NOMO-1 (cell line): ENCODE measurements at regions not wholly inside any gene's neighbourhood (a gene's known extent, or its start where the extent isn't known, plus 50 kb on each side); places are given as distances from the start of the nearest gene placed in this dataset.
"Not testable (repeated sequence)": the region's sequence is repeated elsewhere in the genome, so short reads cannot be mapped to it uniquely, and the experiment has no call there.

Experiments used
- DNase-seq, 2 experiments: peaks; one replicate each; lab custom pipeline; 2025; ENCODE audit not compliant: unreplicated experiment in 2 of 2; lab: John Stamatoyannopoulos, UW

- no peak for DNase-seq
Observed at GRCh38 chr4:58093352-58093751, 983.2 kb upstream of the IGFBP7 start.

GRCh38 chr4:58090539-58090938, 980.4 kb upstream of the IGFBP7 start:
- DNase-seq = no peak

GRCh38 chr4:58081356-58081755, 971.2 kb upstream of the IGFBP7 start:
- DNase-seq = no peak

GRCh38 chr4:58075724-58076123, 965.5 kb upstream of the IGFBP7 start:
- no peak for DNase-seq

- DNase-seq = no peak
Observed at GRCh38 chr4:58074382-58074781, 964.2 kb upstream of the IGFBP7 start.

- DNase-seq = no peak
Observed at GRCh38 chr4:58070726-58071125, 960.5 kb upstream of the IGFBP7 start.

- no peak for DNase-seq
Observed at GRCh38 chr4:58064653-58065052, 954.5 kb upstream of the IGFBP7 start.

GRCh38 chr4:58063404-58064160, 953.4 kb upstream of the IGFBP7 start:
- DNase-seq = no peak

- DNase-seq = no peak
Observed at GRCh38 chr4:58061967-58062366, 951.8 kb upstream of the IGFBP7 start.

GRCh38 chr4:58050439-58050838, 940.3 kb upstream of the IGFBP7 start:
- DNase-seq = no peak

GRCh38 chr4:58048491-58048890, 938.3 kb upstream of the IGFBP7 start:
- no peak for DNase-seq

- DNase-seq = no peak
Observed at GRCh38 chr4:58042176-58042575, 932.0 kb upstream of the IGFBP7 start.

- DNase-seq = no peak
Observed at GRCh38 chr4:57993944-57994343, 883.8 kb upstream of the IGFBP7 start.

GRCh38 chr4:57989430-57989829, 879.2 kb upstream of the IGFBP7 start:
- no peak for DNase-seq

- no peak for DNase-seq
Observed at GRCh38 chr4:57985161-57985560, 875.0 kb upstream of the IGFBP7 start.

GRCh38 chr4:57981123-57981522, 870.9 kb upstream of the IGFBP7 start:
- DNase-seq = no peak

- DNase-seq = no peak
Observed at GRCh38 chr4:57974821-57975220, 864.6 kb upstream of the IGFBP7 start.

- no peak for DNase-seq
Observed at GRCh38 chr4:57973819-57974218, 863.6 kb upstream of the IGFBP7 start.

GRCh38 chr4:57971261-57971660, 861.1 kb upstream of the IGFBP7 start:
- DNase-seq = no peak

GRCh38 chr4:57966987-57967760, 857.0 kb upstream of the IGFBP7 start:
- no peak for DNase-seq

- DNase-seq = not testable (repeated sequence)
Observed at GRCh38 chr4:57965431-57965830, 855.2 kb upstream of the IGFBP7 start.

GRCh38 chr4:57945298-57945697, 835.1 kb upstream of the IGFBP7 start:
- no peak for DNase-seq
